GM12864 (cell line): ENCODE measurements at regions not wholly inside any gene's neighbourhood (a gene's known extent, or its start where the extent isn't known, plus 50 kb on each side); places are given as distances from the start of the nearest gene placed in this dataset.

Source experiments
- DNase-seq: peaks from one replicate; pipeline ENCODE4 v3.0.0-alpha.2; 2011; ENCODE audit warnings: low read depth
- H3K4me3 ChIP-seq: 2 replicates; pipeline ENCODE4 v1.5.1; 2011; ENCODE audit warnings: mild to moderate bottlenecking, low read depth, low read length, control low read depth
- CTCF ChIP-seq: IDR thresholded peaks from 2 replicates; pipeline ENCODE4 v1.5.1; 2011; ENCODE audit warnings: low read depth, mild to moderate bottlenecking, moderate library complexity, low read length, control low read depth, inconsistent platforms; ENCODE audit errors: missing control alignments

GRCh38 chr3:59306436-59306835, 256.6 kb upstream of the CFAP20DC start:
- no peak for TF ChIP-seq CTCF
- no peak for DNase-seq
- H3K4me3 ChIP-seq: no peak overlapping the region

GRCh38 chr3:59304296-59304695, 254.5 kb upstream of the CFAP20DC start:
- no peak overlapping the region for H3K4me3 ChIP-seq
- TF ChIP-seq CTCF: no peak
- no peak for DNase-seq

- no peak overlapping the region for H3K4me3 ChIP-seq
- no peak for DNase-seq
- TF ChIP-seq CTCF: no peak
These were observed 253.6 kb upstream of the CFAP20DC start for GRCh38 chr3:59303452-59303851.

GRCh38 chr3:59302442-59302841, 252.6 kb upstream of the CFAP20DC start:
- no peak for DNase-seq
- H3K4me3 ChIP-seq: no peak overlapping the region
- no peak for TF ChIP-seq CTCF

- no peak overlapping the region for H3K4me3 ChIP-seq
- TF ChIP-seq CTCF: no peak
- DNase-seq: no peak
These were observed 250.9 kb upstream of the CFAP20DC start for GRCh38 chr3:59300733-59301132.

GRCh38 chr3:59299561-59299960, 249.7 kb upstream of the CFAP20DC start:
- no peak for DNase-seq
- TF ChIP-seq CTCF: no peak
- H3K4me3 ChIP-seq: no peak overlapping the region

GRCh38 chr3:59290358-59290757, 240.5 kb upstream of the CFAP20DC start:
- no peak for TF ChIP-seq CTCF
- no peak for DNase-seq
- no peak overlapping the region for H3K4me3 ChIP-seq
